Neural progenitor cell (in vitro differentiated cells): ENCODE measurements at regions not wholly inside any gene's neighbourhood (a gene's known extent, or its start where the extent isn't known, plus 50 kb on each side); places are given as distances from the start of the nearest gene placed in this dataset.

Source experiments
- EZH2 ChIP-seq: fragments of 200-600 bp; sonication (generic); IDR thresholded peaks from 2 replicates; pipeline ENCODE4 v1.6.1; 2017; ENCODE audit warnings: antibody characterized with exemption, mild to moderate bottlenecking, moderate library complexity
- EZH2phosphoT487 ChIP-seq: fragments of 200-600 bp; sonication (generic); IDR thresholded peaks from 2 replicates; pipeline ENCODE4 v1.6.1; 2017; ENCODE audit warnings: antibody characterized with exemption
- TF ChIP-seq, protein P1 (sequence below): fragments of 200-600 bp; sonication (generic); IDR thresholded peaks from 2 replicates; pipeline ENCODE4 v1.5.1; 2017; ENCODE audit warnings: antibody characterized with exemption, mild to moderate bottlenecking

DNA sequence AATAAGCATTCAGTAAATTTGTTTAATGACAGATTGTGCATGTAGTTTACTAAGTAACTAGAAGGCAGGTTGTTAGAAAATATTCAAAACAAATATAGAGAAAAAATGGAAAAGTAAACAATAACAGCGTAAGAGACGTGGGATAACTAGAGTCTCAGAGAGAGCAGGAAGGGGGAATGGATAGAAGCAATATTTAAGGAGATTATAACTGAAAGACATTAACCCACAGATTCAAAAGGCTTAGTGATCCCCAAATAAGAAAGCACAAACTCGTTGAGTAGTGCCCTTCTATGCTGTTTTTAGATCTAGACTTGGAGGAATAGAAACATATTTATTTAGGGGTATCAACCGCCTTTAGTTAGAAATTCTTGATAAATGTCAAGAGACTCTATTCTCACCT lies 169.7 kb upstream of the RGS6 start:
- TF ChIP-seq, protein P1, sequence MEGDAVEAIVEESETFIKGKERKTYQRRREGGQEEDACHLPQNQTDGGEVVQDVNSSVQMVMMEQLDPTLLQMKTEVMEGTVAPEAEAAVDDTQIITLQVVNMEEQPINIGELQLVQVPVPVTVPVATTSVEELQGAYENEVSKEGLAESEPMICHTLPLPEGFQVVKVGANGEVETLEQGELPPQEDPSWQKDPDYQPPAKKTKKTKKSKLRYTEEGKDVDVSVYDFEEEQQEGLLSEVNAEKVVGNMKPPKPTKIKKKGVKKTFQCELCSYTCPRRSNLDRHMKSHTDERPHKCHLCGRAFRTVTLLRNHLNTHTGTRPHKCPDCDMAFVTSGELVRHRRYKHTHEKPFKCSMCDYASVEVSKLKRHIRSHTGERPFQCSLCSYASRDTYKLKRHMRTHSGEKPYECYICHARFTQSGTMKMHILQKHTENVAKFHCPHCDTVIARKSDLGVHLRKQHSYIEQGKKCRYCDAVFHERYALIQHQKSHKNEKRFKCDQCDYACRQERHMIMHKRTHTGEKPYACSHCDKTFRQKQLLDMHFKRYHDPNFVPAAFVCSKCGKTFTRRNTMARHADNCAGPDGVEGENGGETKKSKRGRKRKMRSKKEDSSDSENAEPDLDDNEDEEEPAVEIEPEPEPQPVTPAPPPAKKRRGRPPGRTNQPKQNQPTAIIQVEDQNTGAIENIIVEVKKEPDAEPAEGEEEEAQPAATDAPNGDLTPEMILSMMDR: no peak
- no peak for TF ChIP-seq EZH2
- no peak for TF ChIP-seq EZH2phosphoT487
